GM12878 (cell line): ENCODE measurements at regions not wholly inside any gene's neighbourhood (a gene's known extent, or its start where the extent isn't known, plus 50 kb on each side); places are given as distances from the start of the nearest gene placed in this dataset.

Experiments used
- ATAC-seq: fragments of 200-7000 bp; cut with Tn5 transposase; 3 replicates; pipeline ENCODE4 v1.9.1; 2020; ENCODE audit warnings: mild to moderate bottlenecking, moderate library complexity
- BruUV-seq: library from RNA; stranded (reverse); fragments of 400-500 nt; replicated peaks from 2 replicates; lab custom pipeline; 2021; lab: Mats Ljungman, UMichigan
- CTCF ChIA-PET: fragments of 300-600 bp; sonication (Branson Sonifier 250); formaldehyde crosslinking; extraction: SDS; loops from one replicate; lab custom pipeline; 2021; ENCODE audit warnings: inconsistent platforms; lab: Yijun Ruan, JAX
- POLR2A ChIA-PET: fragments of 350-600 bp; formaldehyde crosslinking; extraction: SDS; loops from one replicate; lab custom pipeline; 2021; ENCODE audit warnings: inconsistent platforms; lab: Charles Lee
- RAD21 ChIA-PET: fragments of 300-600 bp; sonication (Branson Sonifier 250); formaldehyde crosslinking; loops from one replicate; lab custom pipeline; 2023; ENCODE audit warnings: antibody characterized with exemption; ENCODE audit not compliant: unreplicated experiment; lab: Charles Lee
- SMC1A ChIA-PET: fragments of 300-600 bp; sonication (Branson Sonifier 250); formaldehyde crosslinking; loops from one replicate; lab custom pipeline; 2023; ENCODE audit not compliant: unreplicated experiment, uncharacterized antibody; lab: Charles Lee
- DNase-seq: peaks from one replicate; pipeline ENCODE4 v3.0.0-alpha.2; 2011; ENCODE audit warnings: low read depth, low spot score
- FAIRE-seq: peaks from 3 replicates; lab custom pipeline; 2011; peaks lifted over from hg19 to GRCh38; lab: Jason Lieb, UNC
- H2AFZ ChIP-seq: 2 replicates; pipeline ENCODE4 v1.6.0; 2011; ENCODE audit warnings: low read depth, low read length, control low read depth; ENCODE audit not compliant: control insufficient read depth
- H3K27ac ChIP-seq: 2 replicates; pipeline ENCODE4 v1.5.1; 2011; ENCODE audit warnings: control low read depth; ENCODE audit not compliant: control insufficient read depth, insufficient read depth
- H3K27me3 ChIP-seq, 2 experiments: replicated peaks in 1 of 2; 2 replicates each; pipeline versions ENCODE4 v1.6.0 to v1.6.1; 2011; ENCODE audit warnings: low read length in 1 of 2; ENCODE audit not compliant: control insufficient read depth in 2 of 2, insufficient read depth in 2 of 2
- H3K36me3 ChIP-seq, 2 experiments: 2 replicates each; pipeline ENCODE4 v1.5.1; 2011; ENCODE audit warnings: low read length in 1 of 2; ENCODE audit not compliant: control insufficient read depth in 2 of 2, insufficient read depth in 2 of 2
- H3K4me1 ChIP-seq: 2 replicates; pipeline ENCODE4 v1.6.1; 2011; ENCODE audit warnings: mild to moderate bottlenecking, low read length, moderate library complexity, mixed read lengths; ENCODE audit not compliant: control insufficient read depth, insufficient read depth
- H3K4me2 ChIP-seq: 2 replicates; pipeline ENCODE4 v1.6.0; 2011; ENCODE audit warnings: control low read depth; ENCODE audit not compliant: control insufficient read depth, insufficient read depth
- H3K4me3 ChIP-seq: fragments of 200-600 bp; sonication (generic); 2 replicates; pipeline ENCODE4 v1.5.1; 2016
- H3K79me2 ChIP-seq: 2 replicates; pipeline ENCODE4 v1.6.0; 2011; ENCODE audit warnings: low read length; ENCODE audit not compliant: control insufficient read depth, insufficient read depth
- H3K9ac ChIP-seq: 2 replicates; pipeline ENCODE4 v1.8.0; 2011; ENCODE audit warnings: low read length, control low read depth, mixed read lengths; ENCODE audit not compliant: control insufficient read depth, insufficient read depth
- H3K9me3 ChIP-seq: replicated peaks from 3 replicates; pipeline ENCODE4 v1.5.1; 2011; ENCODE audit warnings: mild to moderate bottlenecking, low read length; ENCODE audit not compliant: control insufficient read depth, insufficient read depth
- H4K20me1 ChIP-seq: 2 replicates; pipeline ENCODE4 v1.6.0; 2011; ENCODE audit not compliant: control insufficient read depth, insufficient read depth
- BACH1 ChIP-seq: fragments of 450-650 bp; IDR thresholded peaks from 2 replicates; pipeline ENCODE4 v1.6.1; 2017; ENCODE audit warnings: mild to moderate bottlenecking, borderline replicate concordance
- CBX3 ChIP-seq: fragments of 200-600 bp; sonication (generic); IDR thresholded peaks from 2 replicates; pipeline ENCODE4 v1.6.1; 2016; ENCODE audit warnings: low read depth, borderline replicate concordance
- ESRRA ChIP-seq: IDR thresholded peaks from 2 replicates; pipeline ENCODE4 v1.6.1; 2012; ENCODE audit warnings: mild to moderate bottlenecking, low read length, improper control_type of control experiment
- EZH2 ChIP-seq: IDR thresholded peaks from 2 replicates; pipeline ENCODE4 v1.6.1; 2012; ENCODE audit warnings: low read depth, mild to moderate bottlenecking, control low read depth, inconsistent platforms, low read length, borderline replicate concordance; ENCODE audit not compliant: control insufficient read depth
- FOXM1 ChIP-seq: IDR thresholded peaks from 2 replicates; pipeline ENCODE4 v1.6.1; 2012; ENCODE audit warnings: low read depth, mild to moderate bottlenecking, inconsistent platforms, low read length, moderate library complexity
- JUND ChIP-seq: IDR thresholded peaks from 2 replicates; pipeline ENCODE4 v1.6.1; 2012; ENCODE audit warnings: low read depth, mild to moderate bottlenecking, low read length, improper control_type of control experiment, moderate library complexity
- KLF5 ChIP-seq: fragments of 450-650 bp; IDR thresholded peaks from 2 replicates; pipeline ENCODE4 v1.6.1; 2014; ENCODE audit warnings: mild to moderate bottlenecking; ENCODE audit not compliant: partially characterized antibody
- NBN ChIP-seq: fragments of 450-650 bp; IDR thresholded peaks from 2 replicates; pipeline ENCODE4 v1.6.1; 2016
- NFIC ChIP-seq: IDR thresholded peaks from 2 replicates; pipeline ENCODE4 v1.6.1; 2012; ENCODE audit warnings: low read depth, mild to moderate bottlenecking, inconsistent platforms, low read length, moderate library complexity
- SMC3 ChIP-seq: IDR thresholded peaks from 2 replicates; pipeline ENCODE4 v1.6.1; 2011; ENCODE audit warnings: low read length, improper control_type of control experiment, borderline replicate concordance
- TCF12 ChIP-seq: IDR thresholded peaks from 2 replicates; pipeline ENCODE4 v1.6.1; 2011; ENCODE audit warnings: low read depth, mild to moderate bottlenecking, low read length
- ZNF207 ChIP-seq: fragments of 450-650 bp; IDR thresholded peaks from 2 replicates; pipeline ENCODE4 v1.6.1; 2014; ENCODE audit warnings: antibody characterized with exemption, mild to moderate bottlenecking, borderline replicate concordance
- WGBS: methylation state at CpG from one replicate; pipeline ENCODE4 v1.1.6; 2016; ENCODE audit warnings: low lambda C conversion rate; ENCODE audit not compliant: insufficient replicate concordance, insufficient coverage; ENCODE audit errors: missing lambda C conversion rate; 5-methylcytosine and 5-hydroxymethylcytosine counted together
- in situ Hi-C: fragments of 300-500 bp; cut with MboI; formaldehyde crosslinking; loops from 9 replicates; pipeline ENCODE4 v1.14.3; 2018; ENCODE audit warnings: mixed read lengths
- intact Hi-C: fragments of 100-400 bp; cut with micrococcal nuclease; formaldehyde crosslinking; loops from one replicate; pipeline ENCODE4 v1.14.2; 2022; ENCODE audit not compliant: unreplicated experiment
- TF ChIP-seq, protein P1 (sequence below): fragments of 450-650 bp; formaldehyde crosslinking; IDR thresholded peaks from 2 replicates; pipeline ENCODE4 v1.4.0; 2020; ENCODE audit warnings: mild to moderate bottlenecking, moderate library complexity
- TF ChIP-seq, protein P2 (sequence below): fragments of 450-650 bp; IDR thresholded peaks from 2 replicates; pipeline ENCODE4 v1.6.1; 2017; ENCODE audit warnings: mild to moderate bottlenecking, moderate library complexity
- TF ChIP-seq, protein P3 (sequence below): fragments of 150-350 bp; IDR thresholded peaks from 2 replicates; pipeline ENCODE4 v1.6.1; 2014; ENCODE audit warnings: mild to moderate bottlenecking, low read depth, low read length

DNA sequence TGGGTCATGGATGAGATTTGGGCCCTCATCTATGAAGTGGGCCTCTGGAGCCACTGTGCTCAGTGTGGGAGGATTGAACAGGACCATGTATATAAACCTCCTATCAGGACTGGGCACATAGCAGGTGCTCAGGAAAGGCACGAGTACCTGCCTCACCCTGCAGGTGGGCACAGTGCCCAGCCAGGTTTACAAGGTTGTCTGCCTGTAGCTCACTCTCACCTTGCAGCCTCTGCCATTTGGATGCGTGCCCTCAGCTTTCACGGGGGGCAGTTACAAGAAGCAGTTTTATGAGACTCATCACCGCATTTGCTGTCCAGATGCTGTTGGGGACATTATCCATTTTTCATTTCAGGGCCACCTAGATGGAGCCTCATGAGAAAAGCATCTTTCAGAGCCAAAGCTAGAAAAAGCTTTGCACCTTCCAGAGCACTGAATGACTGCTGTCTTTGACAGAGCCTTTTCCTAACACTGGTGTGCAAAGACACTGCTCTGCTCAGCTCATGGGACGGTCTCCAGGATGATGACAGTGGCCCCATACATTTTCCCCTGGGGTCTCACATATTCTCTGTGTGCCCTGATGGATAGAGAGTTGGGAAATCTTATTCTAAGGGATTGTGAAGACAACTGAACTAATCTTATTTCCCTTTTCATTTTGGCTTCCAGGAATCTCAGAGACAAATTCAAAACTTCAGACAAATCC, 327.5 kb upstream of the RTL1 start:
- no peak overlapping the region for H3K9ac ChIP-seq
- SMC1A ChIA-PET = no interaction called here
- no peaks in the 10 kb centered on the region for H3K27me3 ChIP-seq
- no peak for ATAC-seq
- BruUV-seq = no TSS peak
- in situ Hi-C loops = no loop called here
- H3K9me3 ChIP-seq = no peaks in the 10 kb centered on the region
- TF ChIP-seq CBX3 (no peak), SMC3 (no peak), NFIC (no peak), KLF5 (no peak), JUND (no peak), EZH2 (no peak), TCF12 (no peak), ESRRA (no peak), ZNF207 (no peak), BACH1 (no peak), FOXM1 (no peak), NBN (no peak)
- TF ChIP-seq, protein P1, sequence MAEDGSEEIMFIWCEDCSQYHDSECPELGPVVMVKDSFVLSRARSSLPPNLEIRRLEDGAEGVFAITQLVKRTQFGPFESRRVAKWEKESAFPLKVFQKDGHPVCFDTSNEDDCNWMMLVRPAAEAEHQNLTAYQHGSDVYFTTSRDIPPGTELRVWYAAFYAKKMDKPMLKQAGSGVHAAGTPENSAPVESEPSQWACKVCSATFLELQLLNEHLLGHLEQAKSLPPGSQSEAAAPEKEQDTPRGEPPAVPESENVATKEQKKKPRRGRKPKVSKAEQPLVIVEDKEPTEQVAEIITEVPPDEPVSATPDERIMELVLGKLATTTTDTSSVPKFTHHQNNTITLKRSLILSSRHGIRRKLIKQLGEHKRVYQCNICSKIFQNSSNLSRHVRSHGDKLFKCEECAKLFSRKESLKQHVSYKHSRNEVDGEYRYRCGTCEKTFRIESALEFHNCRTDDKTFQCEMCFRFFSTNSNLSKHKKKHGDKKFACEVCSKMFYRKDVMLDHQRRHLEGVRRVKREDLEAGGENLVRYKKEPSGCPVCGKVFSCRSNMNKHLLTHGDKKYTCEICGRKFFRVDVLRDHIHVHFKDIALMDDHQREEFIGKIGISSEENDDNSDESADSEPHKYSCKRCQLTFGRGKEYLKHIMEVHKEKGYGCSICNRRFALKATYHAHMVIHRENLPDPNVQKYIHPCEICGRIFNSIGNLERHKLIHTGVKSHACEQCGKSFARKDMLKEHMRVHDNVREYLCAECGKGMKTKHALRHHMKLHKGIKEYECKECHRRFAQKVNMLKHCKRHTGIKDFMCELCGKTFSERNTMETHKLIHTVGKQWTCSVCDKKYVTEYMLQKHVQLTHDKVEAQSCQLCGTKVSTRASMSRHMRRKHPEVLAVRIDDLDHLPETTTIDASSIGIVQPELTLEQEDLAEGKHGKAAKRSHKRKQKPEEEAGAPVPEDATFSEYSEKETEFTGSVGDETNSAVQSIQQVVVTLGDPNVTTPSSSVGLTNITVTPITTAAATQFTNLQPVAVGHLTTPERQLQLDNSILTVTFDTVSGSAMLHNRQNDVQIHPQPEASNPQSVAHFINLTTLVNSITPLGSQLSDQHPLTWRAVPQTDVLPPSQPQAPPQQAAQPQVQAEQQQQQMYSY (CRISPR knock-in tag) = no peak
- TF ChIP-seq, protein P2, sequence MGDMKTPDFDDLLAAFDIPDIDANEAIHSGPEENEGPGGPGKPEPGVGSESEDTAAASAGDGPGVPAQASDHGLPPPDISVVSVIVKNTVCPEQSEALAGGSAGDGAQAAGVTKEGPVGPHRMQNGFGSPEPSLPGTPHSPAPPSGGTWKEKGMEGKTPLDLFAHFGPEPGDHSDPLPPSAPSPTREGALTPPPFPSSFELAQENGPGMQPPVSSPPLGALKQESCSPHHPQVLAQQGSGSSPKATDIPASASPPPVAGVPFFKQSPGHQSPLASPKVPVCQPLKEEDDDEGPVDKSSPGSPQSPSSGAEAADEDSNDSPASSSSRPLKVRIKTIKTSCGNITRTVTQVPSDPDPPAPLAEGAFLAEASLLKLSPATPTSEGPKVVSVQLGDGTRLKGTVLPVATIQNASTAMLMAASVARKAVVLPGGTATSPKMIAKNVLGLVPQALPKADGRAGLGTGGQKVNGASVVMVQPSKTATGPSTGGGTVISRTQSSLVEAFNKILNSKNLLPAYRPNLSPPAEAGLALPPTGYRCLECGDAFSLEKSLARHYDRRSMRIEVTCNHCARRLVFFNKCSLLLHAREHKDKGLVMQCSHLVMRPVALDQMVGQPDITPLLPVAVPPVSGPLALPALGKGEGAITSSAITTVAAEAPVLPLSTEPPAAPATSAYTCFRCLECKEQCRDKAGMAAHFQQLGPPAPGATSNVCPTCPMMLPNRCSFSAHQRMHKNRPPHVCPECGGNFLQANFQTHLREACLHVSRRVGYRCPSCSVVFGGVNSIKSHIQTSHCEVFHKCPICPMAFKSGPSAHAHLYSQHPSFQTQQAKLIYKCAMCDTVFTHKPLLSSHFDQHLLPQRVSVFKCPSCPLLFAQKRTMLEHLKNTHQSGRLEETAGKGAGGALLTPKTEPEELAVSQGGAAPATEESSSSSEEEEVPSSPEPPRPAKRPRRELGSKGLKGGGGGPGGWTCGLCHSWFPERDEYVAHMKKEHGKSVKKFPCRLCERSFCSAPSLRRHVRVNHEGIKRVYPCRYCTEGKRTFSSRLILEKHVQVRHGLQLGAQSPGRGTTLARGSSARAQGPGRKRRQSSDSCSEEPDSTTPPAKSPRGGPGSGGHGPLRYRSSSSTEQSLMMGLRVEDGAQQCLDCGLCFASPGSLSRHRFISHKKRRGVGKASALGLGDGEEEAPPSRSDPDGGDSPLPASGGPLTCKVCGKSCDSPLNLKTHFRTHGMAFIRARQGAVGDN = no peak
- TF ChIP-seq, protein P3, sequence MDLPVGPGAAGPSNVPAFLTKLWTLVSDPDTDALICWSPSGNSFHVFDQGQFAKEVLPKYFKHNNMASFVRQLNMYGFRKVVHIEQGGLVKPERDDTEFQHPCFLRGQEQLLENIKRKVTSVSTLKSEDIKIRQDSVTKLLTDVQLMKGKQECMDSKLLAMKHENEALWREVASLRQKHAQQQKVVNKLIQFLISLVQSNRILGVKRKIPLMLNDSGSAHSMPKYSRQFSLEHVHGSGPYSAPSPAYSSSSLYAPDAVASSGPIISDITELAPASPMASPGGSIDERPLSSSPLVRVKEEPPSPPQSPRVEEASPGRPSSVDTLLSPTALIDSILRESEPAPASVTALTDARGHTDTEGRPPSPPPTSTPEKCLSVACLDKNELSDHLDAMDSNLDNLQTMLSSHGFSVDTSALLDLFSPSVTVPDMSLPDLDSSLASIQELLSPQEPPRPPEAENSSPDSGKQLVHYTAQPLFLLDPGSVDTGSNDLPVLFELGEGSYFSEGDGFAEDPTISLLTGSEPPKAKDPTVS = no peak
- no peak for FAIRE-seq
- no peak overlapping the region for H3K27ac ChIP-seq
- no peak overlapping the region for H3K4me3 ChIP-seq
- H3K4me1 ChIP-seq = no peaks in the 10 kb centered on the region
- H4K20me1 ChIP-seq = no peaks in the 10 kb centered on the region
- CTCF ChIA-PET = no interaction called here
- 36% methylated on average over 5 of the region's 5 CpGs for WGBS
- H3K4me2 ChIP-seq = no peak overlapping the region
- no peak overlapping the region for H2AFZ ChIP-seq
- RAD21 ChIA-PET = no interaction called here
- no peak for DNase-seq
- POLR2A ChIA-PET = no interaction called here
- H3K36me3 ChIP-seq = no peaks in the 10 kb centered on the region
- intact Hi-C loops = loop anchor here (10.0 kb wide), 1 partner anchor 376 kb away; no protein-coding TSS in a partner anchor
- no peaks in the 10 kb centered on the region for H3K79me2 ChIP-seq
